H9 (cell line): ENCODE measurements at regions not wholly inside any gene's neighbourhood (a gene's known extent, or its start where the extent isn't known, plus 50 kb on each side); places are given as distances from the start of the nearest gene placed in this dataset.

Source experiments
- DNase-seq: peaks from one replicate; pipeline ENCODE4 v3.0.0-alpha.2; 2017
- H2AFZ ChIP-seq: one replicate; pipeline ENCODE4 v1.6.1; 2013; ENCODE audit warnings: mild to moderate bottlenecking, low read length, control low read depth, moderate library complexity
- H2AK5ac ChIP-seq: 2 replicates; pipeline ENCODE4 v1.6.1; 2013; ENCODE audit warnings: low read length, control low read depth, mixed read lengths; ENCODE audit not compliant: insufficient read length
- H2BK120ac ChIP-seq: one replicate; pipeline ENCODE4 v1.6.1; 2013; ENCODE audit warnings: low read depth, mild to moderate bottlenecking, low read length, control low read depth, inconsistent platforms; ENCODE audit not compliant: poor library complexity, severe bottlenecking
- H2BK12ac ChIP-seq: 2 replicates; pipeline ENCODE4 v1.6.1; 2013; ENCODE audit warnings: low read length, control low read depth, mixed read lengths, low read depth; ENCODE audit not compliant: insufficient read length
- H2BK15ac ChIP-seq: 2 replicates; pipeline ENCODE4 v1.6.1; 2013; ENCODE audit warnings: low read depth, low read length, control low read depth
- H2BK20ac ChIP-seq: one replicate; pipeline ENCODE4 v1.6.1; 2013; ENCODE audit warnings: low read depth, mild to moderate bottlenecking, low read length, control low read depth, inconsistent platforms; ENCODE audit not compliant: poor library complexity, severe bottlenecking
- H2BK5ac ChIP-seq: 2 replicates; pipeline ENCODE4 v1.6.1; 2013; ENCODE audit warnings: low read length, control low read depth, mixed read lengths; ENCODE audit not compliant: insufficient read length
- H3K14ac ChIP-seq: 2 replicates; pipeline ENCODE4 v1.6.1; 2013; ENCODE audit warnings: low read length, control low read depth; ENCODE audit not compliant: insufficient read depth
- H3K18ac ChIP-seq: 2 replicates; pipeline ENCODE4 v1.6.1; 2013; ENCODE audit warnings: low read depth, mild to moderate bottlenecking, mixed read lengths, low read length, control low read depth; ENCODE audit not compliant: insufficient read length
- H3K23ac ChIP-seq: 2 replicates; pipeline ENCODE4 v1.6.1; 2013; ENCODE audit warnings: low read length, control low read depth, mixed read lengths, low read depth; ENCODE audit not compliant: insufficient read length
- H3K23me2 ChIP-seq: 2 replicates; pipeline ENCODE4 v1.6.1; 2013; ENCODE audit warnings: low read depth, mild to moderate bottlenecking, mixed read lengths, low read length, control low read depth; ENCODE audit not compliant: insufficient read length, poor library complexity, severe bottlenecking
- H3K27ac ChIP-seq: 2 replicates; pipeline ENCODE4 v1.5.1; 2013; ENCODE audit warnings: low read length, control low read depth, mixed read lengths, low read depth; ENCODE audit not compliant: insufficient read length
- H3K27me3 ChIP-seq: 2 replicates; pipeline ENCODE4 v1.6.1; 2013; ENCODE audit warnings: low read length, control low read depth, inconsistent platforms; ENCODE audit not compliant: insufficient read depth
- H3K4ac ChIP-seq: 2 replicates; pipeline ENCODE4 v1.6.1; 2013; ENCODE audit warnings: low read depth, mild to moderate bottlenecking, control low read depth, inconsistent platforms, low read length, moderate library complexity
- H3K4me1 ChIP-seq: 2 replicates; pipeline ENCODE4 v1.6.1; 2013; ENCODE audit warnings: low read length, control low read depth, inconsistent platforms; ENCODE audit not compliant: insufficient read depth
- H3K4me2 ChIP-seq: 2 replicates; pipeline ENCODE4 v1.6.1; 2013; ENCODE audit warnings: low read length, control low read depth, mixed read lengths; ENCODE audit not compliant: insufficient read length, insufficient read depth
- H3K56ac ChIP-seq: 2 replicates; pipeline ENCODE4 v1.6.1; 2013; ENCODE audit warnings: low read depth, mild to moderate bottlenecking, mixed read lengths, low read length, control low read depth; ENCODE audit not compliant: insufficient read length
- H3K79me1 ChIP-seq: 2 replicates; pipeline ENCODE4 v1.6.1; 2013; ENCODE audit warnings: low read depth, mild to moderate bottlenecking, moderate library complexity, low read length, control low read depth, inconsistent platforms; ENCODE audit not compliant: insufficient read depth, poor library complexity, severe bottlenecking
- H3K79me2 ChIP-seq: 2 replicates; pipeline ENCODE4 v1.6.1; 2013; ENCODE audit warnings: low read length, control low read depth, inconsistent platforms; ENCODE audit not compliant: insufficient read depth
- H3K9ac ChIP-seq: 2 replicates; pipeline ENCODE4 v1.6.1; 2013; ENCODE audit warnings: low read length, control low read depth, mixed read lengths; ENCODE audit not compliant: insufficient read length; ENCODE audit errors: extremely low read depth
- H3K9me3 ChIP-seq: one replicate; pipeline ENCODE4 v1.6.1; 2013; ENCODE audit warnings: low read depth, low read length, inconsistent platforms; ENCODE audit not compliant: control insufficient read depth
- H3T11ph ChIP-seq: one replicate; pipeline ENCODE4 v1.6.1; 2013; ENCODE audit warnings: mild to moderate bottlenecking, low read length, control low read depth, inconsistent platforms
- H4K20me1 ChIP-seq: one replicate; pipeline ENCODE4 v1.6.1; 2013; ENCODE audit not compliant: control insufficient read depth, insufficient read length, insufficient read depth
- H4K5ac ChIP-seq: 2 replicates; pipeline ENCODE4 v1.6.1; 2013; ENCODE audit warnings: low read depth, mild to moderate bottlenecking, mixed read lengths, low read length, control low read depth; ENCODE audit not compliant: insufficient read length
- H4K8ac ChIP-seq: replicated peaks from 2 replicates; pipeline ENCODE4 v1.6.1; 2013; ENCODE audit warnings: low read length, control low read depth, mixed read lengths, low read depth; ENCODE audit not compliant: insufficient read length
- H4K91ac ChIP-seq: 2 replicates; pipeline ENCODE4 v1.6.1; 2013; ENCODE audit warnings: low read depth, mild to moderate bottlenecking, moderate library complexity, mixed read lengths, low read length, control low read depth; ENCODE audit not compliant: insufficient read length
- H3K27ac Mint-ChIP-seq, 3 experiments: 2 replicates in 2 of 3; 3 replicates in 1 of 3; pipeline ENCODE4 v1.8.0; 2020 to 2021; ENCODE audit warnings: mixed read lengths in 3 of 3, mild to moderate bottlenecking in 1 of 3, moderate library complexity in 1 of 3
- H3K27me3 Mint-ChIP-seq: 2 replicates; pipeline ENCODE4 v1.8.0; 2021; ENCODE audit warnings: low read depth, mild to moderate bottlenecking, moderate library complexity, mixed read lengths
- H3K36me3 Mint-ChIP-seq, 3 experiments: 2 replicates in 2 of 3; 3 replicates in 1 of 3; pipeline ENCODE4 v1.8.0; 2020 to 2021; ENCODE audit warnings: low read depth in 3 of 3, mixed read lengths in 3 of 3; ENCODE audit not compliant: insufficient read depth in 1 of 3
- H3K4me1 Mint-ChIP-seq, 2 experiments: 2 replicates each; pipeline ENCODE4 v1.8.0; 2020; ENCODE audit warnings: mixed read lengths in 2 of 2
- H3K4me3 Mint-ChIP-seq, 2 experiments: 2 replicates in 1 of 2; 3 replicates in 1 of 2; pipeline ENCODE4 v1.8.0; 2020 to 2021; ENCODE audit warnings: mild to moderate bottlenecking in 2 of 2, mixed read lengths in 2 of 2, moderate library complexity in 1 of 2
- H3K9me3 Mint-ChIP-seq, 2 experiments: 2 replicates in 1 of 2; 3 replicates in 1 of 2; pipeline ENCODE4 v1.8.0; 2020; ENCODE audit warnings: mild to moderate bottlenecking in 2 of 2, mixed read lengths in 2 of 2, moderate library complexity in 1 of 2
- CTCF ChIP-seq: fragments of 200-600 bp; sonication (generic); conservative IDR thresholded peaks from 3 replicates; pipeline ENCODE4 v1.8.0; 2021; ENCODE audit warnings: antibody characterized with exemption, mild to moderate bottlenecking
- WGBS: extraction: QIAGEN DNeasy Blood & Tissue Kit; methylation state at CpG from one replicate; pipeline ENCODE4 v1.1.7; 2013; ENCODE audit warnings: missing lambda C conversion rate, low lambda C conversion rate, mixed read lengths; ENCODE audit not compliant: insufficient read length; ENCODE audit errors: extremely low coverage; 5-methylcytosine and 5-hydroxymethylcytosine counted together

- Histone ChIP-seq H3K4ac (no peak overlapping the region), H2BK120ac (no peak overlapping the region), H2BK15ac (no peak overlapping the region), H3K23me2 (no peaks in the 10 kb centered on the region), H4K5ac (no peak overlapping the region), H2AFZ (no peak overlapping the region), H2BK5ac (no peak overlapping the region), H3K56ac (no peak overlapping the region), H3K14ac (no peak overlapping the region), H3K9me3 (no peaks in the 10 kb centered on the region), H3K23ac (no peak overlapping the region), H4K91ac (no peak overlapping the region), H3K9ac (no peak overlapping the region), H3T11ph (no peak overlapping the region), H3K27me3 (no peaks in the 10 kb centered on the region), H3K79me1 (no peaks in the 10 kb centered on the region), H2BK20ac (no peak overlapping the region), H3K4me1 (no peaks in the 10 kb centered on the region; the same call in 1 of the 2 replicates), H3K27ac (no peak overlapping the region), H2AK5ac (no peak overlapping the region), H2BK12ac (no peak overlapping the region), H4K20me1 (no peaks in the 10 kb centered on the region), H3K79me2 (no peaks in the 10 kb centered on the region), H4K8ac (no peak overlapping the region), H3K4me2 (no peak overlapping the region), H3K18ac (no peak overlapping the region)
- Mint-ChIP-seq H3K27ac (no peak overlapping the region; a peak in 2 of 7 replicates), H3K9me3 (no peaks in the 10 kb centered on the region), H3K4me3 (no peak overlapping the region), H3K36me3 (peaks cover 0 to 4% (median 3%) of the 10 kb centered on the region in 3 experiments; a peak in 2 of 7 replicates), H3K4me1 (peaks cover 0 to 5% of the 10 kb centered on the region in 2 experiments; a peak in 1 of 4 replicates), H3K27me3 (peaks cover 2% of the 10 kb centered on the region; the same call in 1 of the 2 replicates)
- no peak for TF ChIP-seq CTCF
- DNase-seq: no peak
- WGBS: no CpG with 5 or more reads among the region's 3 CpGs
These were observed 84.1 kb downstream of the TNFAIP3 start for GRCh38 chr6:137951064-137951597.
